SK-N-SH (cell line): ENCODE measurements at regions not wholly inside any gene's neighbourhood (a gene's known extent, or its start where the extent isn't known, plus 50 kb on each side); places are given as distances from the start of the nearest gene placed in this dataset.

Experiments
- CHD2 ChIP-seq: fragments of 150-350 bp; IDR thresholded peaks from 2 replicates; pipeline ENCODE4 v1.6.1; 2018; ENCODE audit warnings: low read length; ENCODE audit not compliant: partially characterized antibody
- CTCF ChIP-seq: fragments of 200-600 bp; sonication (generic); IDR thresholded peaks from 2 replicates; pipeline ENCODE4 v1.6.1; 2017; ENCODE audit warnings: antibody characterized with exemption, mild to moderate bottlenecking, moderate library complexity
- EP300 ChIP-seq, 2 experiments: IDR thresholded peaks; 2 replicates each; pipeline versions ENCODE4 v1.4.0 to v1.6.1; 2012; ENCODE audit warnings: borderline replicate concordance in 1 of 2, low read depth in 1 of 2, low read length in 1 of 2
- FOXM1 ChIP-seq: IDR thresholded peaks from 2 replicates; pipeline ENCODE4 v1.4.0; 2012; ENCODE audit warnings: low read depth, mild to moderate bottlenecking
- GABPA ChIP-seq: IDR thresholded peaks from 2 replicates; pipeline ENCODE4 v1.4.0; 2012; ENCODE audit warnings: low read depth, mild to moderate bottlenecking
- MXI1 ChIP-seq: IDR thresholded peaks from 2 replicates; pipeline ENCODE4 v1.6.1; 2012; ENCODE audit warnings: mild to moderate bottlenecking, low read depth, low read length, improper control_type of control experiment
- NFIC ChIP-seq: IDR thresholded peaks from 2 replicates; pipeline ENCODE4 v1.4.0; 2012; ENCODE audit warnings: borderline replicate concordance
- POLR2AphosphoS5 ChIP-seq: IDR thresholded peaks from 2 replicates; pipeline ENCODE4 v1.6.1; 2012; ENCODE audit warnings: low read depth, low read length
- RFX5 ChIP-seq: IDR thresholded peaks from 2 replicates; pipeline ENCODE4 v1.6.1; 2012; ENCODE audit warnings: mild to moderate bottlenecking, improper control_type of control experiment, low read length
- SMC3 ChIP-seq: IDR thresholded peaks from 2 replicates; pipeline ENCODE4 v1.6.1; 2012; ENCODE audit warnings: low read depth, low read length, improper control_type of control experiment
- TAF1 ChIP-seq: IDR thresholded peaks from 2 replicates; pipeline ENCODE4 v1.6.1; 2012; ENCODE audit warnings: low read depth, mild to moderate bottlenecking, low read length, moderate library complexity, borderline replicate concordance
- USF2 ChIP-seq: fragments of 150-350 bp; IDR thresholded peaks from 2 replicates; pipeline ENCODE4 v1.6.1; 2017; ENCODE audit warnings: antibody characterized with exemption, low read length, low read depth, borderline replicate concordance
- ZBTB33 ChIP-seq: IDR thresholded peaks from 2 replicates; pipeline ENCODE4 v1.4.0; 2012; ENCODE audit warnings: low read depth, borderline replicate concordance

- TF ChIP-seq CTCF (no peak), POLR2AphosphoS5 (no peak), ZBTB33 (no peak), CHD2 (no peak), GABPA (no peak), TAF1 (no peak), EP300 (IDR thresholded peaks at IDR 0.05; ENCODE audit: borderline replicate concordance in 1 of 2, low read depth in 1 of 2, low read length in 1 of 2) (no peak), SMC3 (no peak), RFX5 (no peak), MXI1 (no peak), NFIC (no peak), FOXM1 (no peak), USF2 (no peak)
These were observed 957.2 kb upstream of the GHITM start for GRCh38 chr10:83182076-83182475.
